ENCODE measurements at regions not wholly inside any gene's neighbourhood (a gene's known extent, or its start where the extent isn't known, plus 50 kb on each side); places are given as distances from the start of the nearest gene placed in this dataset.

- no peak for TF ChIP-seq CTCF (IDR thresholded peaks at IDR 0.05; ENCODE audit: control insufficient read depth, insufficient read depth, low read depth, low read length, missing control alignments)
- no peak for DNase-seq (ENCODE audit: low read depth)
- no peak overlapping the region for H3K4me3 ChIP-seq (ENCODE audit: control insufficient read depth, low read depth, low read length)
These were observed 543.8 kb downstream of the ARL4A start for GRCh38 chr7:13231216-13231615.

DNA sequence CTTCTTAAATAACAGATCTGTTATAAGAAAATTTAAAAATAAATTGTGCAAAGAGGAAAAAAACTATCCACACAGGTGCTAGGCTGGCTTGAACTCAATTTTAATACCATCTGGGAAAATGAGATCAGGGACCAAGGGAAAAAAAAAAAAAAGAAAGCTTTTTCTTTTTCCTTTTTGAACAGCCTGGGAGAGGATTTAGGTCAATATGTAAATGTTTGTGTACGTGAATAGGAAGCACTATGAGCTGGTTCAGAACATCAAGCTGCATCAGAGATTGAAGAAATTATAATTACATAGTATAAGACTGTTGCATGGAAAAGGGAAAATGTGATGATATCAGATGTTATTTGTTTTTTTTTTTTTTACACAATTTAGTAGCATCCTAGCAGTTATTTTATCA lies 548.0 kb downstream of the ARL4A start:
- no peak overlapping the region for H3K4me3 ChIP-seq (ENCODE audit: control insufficient read depth, low read depth, low read length)
- DNase-seq (ENCODE audit: low read depth) = no peak
- TF ChIP-seq CTCF (IDR thresholded peaks at IDR 0.05; ENCODE audit: control insufficient read depth, insufficient read depth, low read depth, low read length, missing control alignments) = no peak

DNA sequence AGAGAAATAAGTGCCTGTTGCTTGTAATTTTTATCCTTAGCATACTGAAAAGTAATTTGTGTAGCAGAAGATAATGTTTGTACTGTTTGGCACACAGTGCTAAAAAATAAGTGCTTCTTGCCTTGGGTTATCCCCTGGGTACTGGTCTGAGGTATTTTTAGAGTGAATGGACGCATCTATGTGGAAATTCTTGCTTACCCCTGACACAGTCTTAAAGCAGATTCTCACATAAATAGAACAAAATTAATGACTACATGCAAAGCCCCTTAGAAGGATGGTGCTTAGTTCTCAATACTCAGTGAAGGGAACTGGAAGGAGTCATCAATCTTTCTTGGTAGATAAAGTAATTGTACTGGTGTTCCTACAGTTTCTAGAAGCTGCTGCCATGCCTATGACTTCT lies 548.6 kb downstream of the ARL4A start:
- no peak for DNase-seq (ENCODE audit: low read depth)
- no peak for TF ChIP-seq CTCF (IDR thresholded peaks at IDR 0.05; ENCODE audit: control insufficient read depth, insufficient read depth, low read depth, low read length, missing control alignments)
- no peak overlapping the region for H3K4me3 ChIP-seq (ENCODE audit: control insufficient read depth, low read depth, low read length)

DNA sequence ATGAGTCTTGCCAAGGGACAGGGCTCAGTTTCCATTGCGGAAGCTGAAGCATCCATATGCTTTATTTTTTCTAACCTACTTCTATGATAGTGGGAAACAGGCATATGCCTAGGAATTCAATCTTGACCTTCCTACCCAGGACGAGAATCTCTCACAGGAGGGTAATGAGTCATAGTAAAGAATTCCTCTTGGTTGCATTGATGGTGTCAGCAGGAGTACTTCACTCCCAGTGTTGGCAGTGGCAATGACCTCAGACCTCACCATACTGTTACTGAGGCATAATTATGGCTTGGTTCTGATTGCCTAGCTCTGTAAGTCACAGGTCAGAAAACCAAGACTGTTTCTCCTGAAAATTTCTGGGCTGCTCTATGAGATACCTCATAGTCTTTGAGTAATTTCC lies 552.9 kb downstream of the ARL4A start:
- no peak overlapping the region for H3K4me3 ChIP-seq (ENCODE audit: control insufficient read depth, low read depth, low read length)
- TF ChIP-seq CTCF (IDR thresholded peaks at IDR 0.05; ENCODE audit: control insufficient read depth, insufficient read depth, low read depth, low read length, missing control alignments) = no peak
- DNase-seq (ENCODE audit: low read depth) = peak; percentile 4

- TF ChIP-seq CTCF (IDR thresholded peaks at IDR 0.05; ENCODE audit: control insufficient read depth, insufficient read depth, low read depth, low read length, missing control alignments) = no peak
- H3K4me3 ChIP-seq (ENCODE audit: control insufficient read depth, low read depth, low read length) = no peak overlapping the region
- no peak for DNase-seq (ENCODE audit: low read depth)
These were observed 554.0 kb downstream of the ARL4A start for GRCh38 chr7:13241416-13241815.

DNA sequence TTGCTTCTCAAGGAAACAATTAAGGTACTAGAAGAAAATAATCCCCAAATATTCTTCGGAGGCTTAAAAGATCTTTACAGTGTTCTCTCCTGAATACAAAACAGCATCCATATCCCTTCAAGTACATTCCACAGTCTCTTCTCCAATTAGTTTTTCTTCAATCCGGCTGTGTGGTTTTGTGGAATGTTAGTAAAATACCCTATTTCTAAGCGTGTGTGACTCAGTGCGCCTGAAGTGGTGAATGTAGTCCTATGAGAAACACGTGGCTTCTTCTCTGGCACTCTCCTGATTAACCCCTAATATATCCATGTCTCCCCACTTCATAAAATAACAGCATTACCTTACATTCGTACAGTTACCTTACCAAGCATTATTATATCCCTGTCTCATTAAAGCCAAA lies 570.2 kb downstream of the ARL4A start:
- H3K4me3 ChIP-seq (ENCODE audit: control insufficient read depth, low read depth, low read length) = no peak overlapping the region
- no peak for TF ChIP-seq CTCF (IDR thresholded peaks at IDR 0.05; ENCODE audit: control insufficient read depth, insufficient read depth, low read depth, low read length, missing control alignments)
- DNase-seq (ENCODE audit: low read depth) = no peak

- no peak for TF ChIP-seq CTCF (IDR thresholded peaks at IDR 0.05; ENCODE audit: control insufficient read depth, insufficient read depth, low read depth, low read length, missing control alignments)
- DNase-seq (ENCODE audit: low read depth) = no peak
- no peak overlapping the region for H3K4me3 ChIP-seq (ENCODE audit: control insufficient read depth, low read depth, low read length)
These were observed 571.0 kb downstream of the ARL4A start for GRCh38 chr7:13258386-13258785.

Measured in AG09309 (cell line).